A673 (cell line): ENCODE measurements at regions not wholly inside any gene's neighbourhood (a gene's known extent, or its start where the extent isn't known, plus 50 kb on each side); places are given as distances from the start of the nearest gene placed in this dataset.

Source experiments
- BruUV-seq: library from RNA; stranded (reverse); fragments of 400-500 nt; replicated peaks from 2 replicates; lab custom pipeline; 2021; lab: Mats Ljungman, UMichigan
- CTCF ChIA-PET: fragments of 300-600 bp; sonication (Branson Sonifier 250); formaldehyde crosslinking; loops from one replicate; lab custom pipeline; 2022; ENCODE audit warnings: antibody characterized with exemption; lab: Charles Lee
- POLR2A ChIA-PET: fragments of 300-600 bp; sonication (Branson Sonifier 250); formaldehyde crosslinking; loops from one replicate; lab custom pipeline; 2022; ENCODE audit warnings: antibody characterized with exemption; ENCODE audit not compliant: low non-redundant PET; lab: Charles Lee
- DNase-seq: peaks from one replicate; pipeline ENCODE4 v3.0.0-alpha.2; 2015; ENCODE audit warnings: low spot score
- H3K27ac ChIP-seq: fragments of 200-600 bp; sonication (generic); 2 replicates; pipeline ENCODE4 v1.5.1; 2016; ENCODE audit warnings: mixed run types, low read depth, mild to moderate bottlenecking, mixed read lengths, antibody characterized with exemption, low read length; ENCODE audit not compliant: poor library complexity, severe bottlenecking
- H3K27me3 ChIP-seq: fragments of 200-600 bp; sonication (generic); replicated peaks from 2 replicates; pipeline ENCODE4 v1.6.1; 2017; ENCODE audit warnings: mixed run types, low read depth, mild to moderate bottlenecking, mixed read lengths, antibody characterized with exemption, low read length; ENCODE audit not compliant: insufficient read depth, poor library complexity
- H3K36me3 ChIP-seq: fragments of 200-600 bp; sonication (generic); 2 replicates; pipeline ENCODE4 v1.6.1; 2016; ENCODE audit warnings: mixed run types, mild to moderate bottlenecking, mixed read lengths, antibody characterized with exemption, low read length; ENCODE audit not compliant: insufficient read depth, poor library complexity, severe bottlenecking
- H3K4me1 ChIP-seq: fragments of 200-600 bp; sonication (generic); 2 replicates; pipeline ENCODE4 v1.6.1; 2017; ENCODE audit warnings: mixed run types, mild to moderate bottlenecking, mixed read lengths, antibody characterized with exemption, low read length; ENCODE audit not compliant: insufficient read depth, poor library complexity, severe bottlenecking
- H3K4me3 ChIP-seq: fragments of 200-600 bp; sonication (generic); 2 replicates; pipeline ENCODE4 v1.5.1; 2016; ENCODE audit warnings: low read depth, mixed run types, mild to moderate bottlenecking, mixed read lengths, low read length; ENCODE audit not compliant: poor library complexity, severe bottlenecking
- H3K9me3 ChIP-seq: fragments of 200-600 bp; sonication (generic); 2 replicates; pipeline ENCODE4 v1.6.1; 2016; ENCODE audit warnings: mixed run types, low read depth, mild to moderate bottlenecking, mixed read lengths, antibody characterized with exemption, low read length; ENCODE audit not compliant: poor library complexity, severe bottlenecking
- EZH2 ChIP-seq: fragments of 200-600 bp; sonication (generic); IDR thresholded peaks from 2 replicates; pipeline ENCODE4 v1.6.1; 2017; ENCODE audit warnings: borderline replicate concordance, low read depth, mild to moderate bottlenecking, mixed read lengths, antibody characterized with exemption, low read length; ENCODE audit not compliant: poor library complexity, severe bottlenecking
- intact Hi-C: fragments of 100-400 bp; cut with micrococcal nuclease; formaldehyde crosslinking; loops from one replicate; pipeline ENCODE4 v1.10.0; 2022; ENCODE audit not compliant: unreplicated experiment
- TF ChIP-seq, protein P1 (sequence below): fragments of 300-800, 200-600 bp; sonication (generic); conservative IDR thresholded peaks from 2 replicates; pipeline ENCODE4 v1.5.1; 2017; ENCODE audit warnings: low read depth, mild to moderate bottlenecking, antibody characterized with exemption, low read length, moderate library complexity, mixed read lengths

DNA sequence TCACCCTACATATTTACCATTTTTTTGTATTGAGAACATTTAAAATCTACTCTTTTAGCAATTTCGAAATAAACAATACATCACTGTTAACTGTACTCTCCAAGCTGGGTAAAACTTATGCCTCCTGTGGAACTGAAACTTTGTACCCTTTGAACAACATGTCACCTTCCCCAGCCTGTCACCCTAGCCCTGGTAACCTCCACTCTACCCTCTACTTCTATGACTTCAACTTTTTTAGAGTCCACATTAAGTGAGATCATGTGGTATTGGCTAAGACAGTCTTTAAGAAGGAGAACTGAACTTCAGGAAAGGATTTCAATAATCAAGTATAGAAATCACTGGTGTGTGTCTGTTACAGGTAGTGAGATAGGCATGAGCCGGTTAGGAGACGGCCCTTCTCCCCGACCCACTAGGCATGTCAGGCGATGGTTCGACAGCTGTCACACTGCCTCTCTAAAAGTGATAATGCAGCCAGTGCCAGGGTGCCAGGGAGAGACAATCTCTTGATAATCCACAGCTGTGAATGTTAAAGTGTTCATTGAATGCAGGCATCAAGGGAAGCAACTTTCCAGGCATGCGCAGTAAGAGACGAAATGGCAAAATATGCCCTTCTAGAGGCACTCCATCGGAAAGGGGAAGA lies 74.6 kb upstream of the RNF152 start:
- no peak overlapping the region for H3K27ac ChIP-seq
- CTCF ChIA-PET, result no interaction called here
- no peaks in the 10 kb centered on the region for H3K4me1 ChIP-seq
- TF ChIP-seq EZH2, result no peak
- TF ChIP-seq, protein P1, sequence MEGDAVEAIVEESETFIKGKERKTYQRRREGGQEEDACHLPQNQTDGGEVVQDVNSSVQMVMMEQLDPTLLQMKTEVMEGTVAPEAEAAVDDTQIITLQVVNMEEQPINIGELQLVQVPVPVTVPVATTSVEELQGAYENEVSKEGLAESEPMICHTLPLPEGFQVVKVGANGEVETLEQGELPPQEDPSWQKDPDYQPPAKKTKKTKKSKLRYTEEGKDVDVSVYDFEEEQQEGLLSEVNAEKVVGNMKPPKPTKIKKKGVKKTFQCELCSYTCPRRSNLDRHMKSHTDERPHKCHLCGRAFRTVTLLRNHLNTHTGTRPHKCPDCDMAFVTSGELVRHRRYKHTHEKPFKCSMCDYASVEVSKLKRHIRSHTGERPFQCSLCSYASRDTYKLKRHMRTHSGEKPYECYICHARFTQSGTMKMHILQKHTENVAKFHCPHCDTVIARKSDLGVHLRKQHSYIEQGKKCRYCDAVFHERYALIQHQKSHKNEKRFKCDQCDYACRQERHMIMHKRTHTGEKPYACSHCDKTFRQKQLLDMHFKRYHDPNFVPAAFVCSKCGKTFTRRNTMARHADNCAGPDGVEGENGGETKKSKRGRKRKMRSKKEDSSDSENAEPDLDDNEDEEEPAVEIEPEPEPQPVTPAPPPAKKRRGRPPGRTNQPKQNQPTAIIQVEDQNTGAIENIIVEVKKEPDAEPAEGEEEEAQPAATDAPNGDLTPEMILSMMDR, result no peak
- no TSS peak for BruUV-seq
- POLR2A ChIA-PET, result no interaction called here
- H3K36me3 ChIP-seq, result no peaks in the 10 kb centered on the region
- DNase-seq, result no peak
- H3K9me3 ChIP-seq, result no peaks in the 10 kb centered on the region
- H3K27me3 ChIP-seq, result no peaks in the 10 kb centered on the region
- H3K4me3 ChIP-seq, result no peak overlapping the region
- intact Hi-C loops, result no loop called here

DNA sequence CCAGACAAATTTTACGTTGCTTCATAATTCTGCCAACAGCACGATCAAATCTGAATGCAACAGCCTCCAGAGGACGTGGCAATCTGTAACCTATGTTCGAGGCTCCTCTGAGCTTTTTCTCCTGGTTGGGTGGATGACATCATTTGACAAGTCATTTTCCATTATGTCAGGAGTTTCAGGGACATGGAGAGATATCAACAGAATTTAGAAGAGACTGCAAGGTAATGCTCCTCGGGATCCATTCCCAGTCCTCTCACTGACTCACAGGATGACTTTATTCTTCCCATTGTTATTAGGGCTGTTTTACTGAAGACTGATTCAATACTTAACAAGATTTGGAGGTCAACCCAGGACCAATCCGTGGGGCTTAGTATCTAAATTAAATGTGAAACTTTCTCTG lies 72.5 kb upstream of the RNF152 start:
- Histone ChIP-seq H3K4me1 (no peaks in the 10 kb centered on the region), H3K27me3 (no peaks in the 10 kb centered on the region), H3K4me3 (no peak overlapping the region), H3K36me3 (no peaks in the 10 kb centered on the region), H3K9me3 (no peaks in the 10 kb centered on the region), H3K27ac (no peak overlapping the region)
- no peak for DNase-seq
- no peak for TF ChIP-seq EZH2
- TF ChIP-seq, protein P1, result no peak
- no TSS peak for BruUV-seq
- ChIA-PET CTCF (no interaction called here), POLR2A (no interaction called here)
- intact Hi-C loops, result no loop called here

DNA sequence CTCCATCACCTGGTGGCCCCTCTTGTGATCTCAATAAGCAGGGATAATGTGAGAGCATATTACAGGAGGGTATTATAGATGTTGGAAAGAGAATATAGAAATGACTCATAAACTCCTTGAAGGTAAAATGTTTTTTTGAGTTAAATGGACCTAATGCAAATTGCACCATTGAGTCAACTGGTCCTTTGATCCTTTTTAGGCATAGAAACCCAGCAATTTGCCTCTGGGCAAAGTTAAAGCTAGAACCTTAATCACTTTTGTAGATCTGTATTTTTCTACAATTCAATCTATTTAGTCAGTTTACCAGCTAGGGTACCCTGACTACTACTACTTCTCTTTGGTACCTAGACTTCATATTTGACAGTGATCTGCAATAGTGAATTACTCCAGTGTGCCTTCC lies 71.8 kb upstream of the RNF152 start:
- Histone ChIP-seq H3K9me3 (no peaks in the 10 kb centered on the region), H3K36me3 (no peaks in the 10 kb centered on the region), H3K4me3 (no peak overlapping the region), H3K27me3 (no peaks in the 10 kb centered on the region), H3K27ac (no peak overlapping the region), H3K4me1 (peaks cover 6% of the 10 kb centered on the region)
- intact Hi-C loops, result no loop called here
- POLR2A ChIA-PET, result no interaction called here
- BruUV-seq, result no TSS peak
- TF ChIP-seq, protein P1, result no peak
- no peak for TF ChIP-seq EZH2
- no peak for DNase-seq
- CTCF ChIA-PET, result no interaction called here
